ENCODE measurements at regions not wholly inside any gene's neighbourhood (a gene's known extent, or its start where the extent isn't known, plus 50 kb on each side); places are given as distances from the start of the nearest gene placed in this dataset.

DNA sequence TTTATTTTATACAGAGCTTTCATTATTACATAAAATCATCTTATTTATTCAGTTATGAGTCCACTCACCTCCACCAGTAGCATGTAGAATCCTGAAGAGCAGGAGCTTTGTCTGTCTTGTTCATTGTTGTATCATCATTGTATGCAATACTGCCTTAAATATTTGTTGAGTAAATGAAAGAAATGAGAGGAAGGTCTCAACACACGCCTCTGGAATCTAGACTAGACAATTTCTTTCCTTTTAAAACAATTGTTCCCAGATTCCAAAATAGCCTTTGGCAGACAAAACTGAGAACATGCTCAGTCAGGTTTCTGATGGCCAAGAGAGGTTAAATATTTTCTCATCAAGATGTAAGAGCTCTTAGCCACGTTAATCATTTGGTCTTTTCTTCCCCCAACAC lies 173.1 kb upstream of the AGR3 start:
- no peaks in the 10 kb centered on the region for H3K36me3 ChIP-seq

DNA sequence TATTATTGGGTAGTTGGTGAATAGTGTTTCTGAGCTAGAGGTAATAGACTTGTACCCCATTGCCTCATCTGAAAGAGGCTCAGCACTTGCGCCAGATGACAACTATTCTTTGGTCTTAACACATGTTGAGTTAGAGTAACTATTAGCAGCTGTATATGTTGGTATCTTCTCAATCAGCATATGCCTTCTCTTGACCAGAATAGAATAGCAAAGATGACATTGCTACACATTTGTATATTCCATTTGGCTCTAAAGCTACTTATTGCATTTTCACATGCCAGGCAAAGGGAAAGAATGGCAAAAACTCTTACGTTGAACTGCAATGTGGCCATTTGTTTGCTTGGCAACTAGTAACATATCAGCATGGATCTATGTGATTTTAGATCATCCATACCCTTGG lies 173.8 kb upstream of the AGR3 start:
- Histone ChIP-seq H3K9me3 (no peaks in the 10 kb centered on the region), H3K4me1 (ENCODE audit: insufficient read depth) (no peaks in the 10 kb centered on the region), H3K27ac (no peak overlapping the region), H3K27me3 (no peaks in the 10 kb centered on the region), H3K36me3 (no peaks in the 10 kb centered on the region), H3K4me3 (no peak overlapping the region)
- TF ChIP-seq EP300 (IDR thresholded peaks at IDR 0.05) (no peak), POLR2A (IDR thresholded peaks at IDR 0.05) (no peak)
- TF ChIP-seq, protein P1, sequence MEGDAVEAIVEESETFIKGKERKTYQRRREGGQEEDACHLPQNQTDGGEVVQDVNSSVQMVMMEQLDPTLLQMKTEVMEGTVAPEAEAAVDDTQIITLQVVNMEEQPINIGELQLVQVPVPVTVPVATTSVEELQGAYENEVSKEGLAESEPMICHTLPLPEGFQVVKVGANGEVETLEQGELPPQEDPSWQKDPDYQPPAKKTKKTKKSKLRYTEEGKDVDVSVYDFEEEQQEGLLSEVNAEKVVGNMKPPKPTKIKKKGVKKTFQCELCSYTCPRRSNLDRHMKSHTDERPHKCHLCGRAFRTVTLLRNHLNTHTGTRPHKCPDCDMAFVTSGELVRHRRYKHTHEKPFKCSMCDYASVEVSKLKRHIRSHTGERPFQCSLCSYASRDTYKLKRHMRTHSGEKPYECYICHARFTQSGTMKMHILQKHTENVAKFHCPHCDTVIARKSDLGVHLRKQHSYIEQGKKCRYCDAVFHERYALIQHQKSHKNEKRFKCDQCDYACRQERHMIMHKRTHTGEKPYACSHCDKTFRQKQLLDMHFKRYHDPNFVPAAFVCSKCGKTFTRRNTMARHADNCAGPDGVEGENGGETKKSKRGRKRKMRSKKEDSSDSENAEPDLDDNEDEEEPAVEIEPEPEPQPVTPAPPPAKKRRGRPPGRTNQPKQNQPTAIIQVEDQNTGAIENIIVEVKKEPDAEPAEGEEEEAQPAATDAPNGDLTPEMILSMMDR (IDR thresholded peaks at IDR 0.05), result no peak
- no peak for DNase-seq
- 97 to 99% (median 99%) methylated on average over 2 of the region's 2 CpGs for WGBS, 3 donors
- intact Hi-C loops (cut with DNase I), result no loop called here

More for the DNA sequence above, 173.1 kb upstream of the AGR3 start:
- WGBS, 3 donors, result 38 to 63% (median 59%) methylated on average over 2 of the region's 2 CpGs
- H3K27ac ChIP-seq, result no peak overlapping the region
- H3K27me3 ChIP-seq, result no peaks in the 10 kb centered on the region
- no peaks in the 10 kb centered on the region for H3K9me3 ChIP-seq
- DNase-seq, result no peak
- H3K4me3 ChIP-seq, result no peak overlapping the region
- no peaks in the 10 kb centered on the region for H3K4me1 ChIP-seq (ENCODE audit: insufficient read depth)
- no peak for TF ChIP-seq POLR2A (IDR thresholded peaks at IDR 0.05)
- TF ChIP-seq, protein P1 (IDR thresholded peaks at IDR 0.05), result no peak
- TF ChIP-seq EP300 (IDR thresholded peaks at IDR 0.05), result no peak
- intact Hi-C loops (cut with DNase I), result no loop called here

GRCh38 chr7:17056491-17057142 lies 174.8 kb upstream of the AGR3 start:
- Histone ChIP-seq H3K4me3 (no peak overlapping the region), H3K9me3 (no peaks in the 10 kb centered on the region), H3K36me3 (no peaks in the 10 kb centered on the region), H3K27ac (no peak overlapping the region), H3K27me3 (no peaks in the 10 kb centered on the region), H3K4me1 (ENCODE audit: insufficient read depth) (no peaks in the 10 kb centered on the region)
- WGBS, 3 donors, result 78 to 90% (median 90%) methylated on average over 7 of the region's 7 CpGs
- TF ChIP-seq POLR2A (IDR thresholded peaks at IDR 0.05) (no peak), EP300 (IDR thresholded peaks at IDR 0.05) (no peak)
- TF ChIP-seq, protein P1 (IDR thresholded peaks at IDR 0.05), result no peak
- intact Hi-C loops (cut with DNase I), result no loop called here
- no peak for DNase-seq

DNA sequence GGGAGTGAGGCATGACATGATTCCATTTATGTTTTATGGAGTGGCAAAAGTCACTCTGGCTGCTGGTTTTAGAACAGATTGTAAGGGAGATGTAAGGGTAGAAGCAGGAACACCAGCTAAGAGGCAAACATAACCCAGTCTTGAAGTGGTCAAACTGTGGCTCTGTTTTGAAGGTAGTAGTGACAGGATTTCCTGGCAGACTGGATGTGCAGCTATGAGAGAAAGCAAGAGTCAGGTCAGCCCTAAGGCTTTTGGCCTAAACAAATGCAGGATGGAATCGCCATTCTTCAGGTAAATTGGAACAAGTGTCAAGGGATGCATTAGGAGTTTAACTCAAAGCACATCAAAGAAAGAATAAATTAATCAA lies 175.3 kb upstream of the AGR3 start:
- H3K4me1 ChIP-seq (ENCODE audit: insufficient read depth), result no peaks in the 10 kb centered on the region

More for the DNA sequence above, 175.3 kb upstream of the AGR3 start:
- H3K4me3 ChIP-seq, result no peak overlapping the region
- no peak overlapping the region for H3K27ac ChIP-seq
- intact Hi-C loops (cut with DNase I), result no loop called here
- no peak for DNase-seq
- TF ChIP-seq, protein P1 (IDR thresholded peaks at IDR 0.05), result no peak
- TF ChIP-seq EP300 (IDR thresholded peaks at IDR 0.05) (no peak), POLR2A (IDR thresholded peaks at IDR 0.05) (no peak)
- WGBS, 3 donors, result 84 to 92% (median 92%) methylated on average over 1 of the region's 1 CpG
- no peaks in the 10 kb centered on the region for H3K36me3 ChIP-seq
- H3K27me3 ChIP-seq, result no peaks in the 10 kb centered on the region
- no peaks in the 10 kb centered on the region for H3K9me3 ChIP-seq
